Frontal cortex (tissue), 4 donors: ENCODE measurements at regions not wholly inside any gene's neighbourhood (a gene's known extent, or its start where the extent isn't known, plus 50 kb on each side); places are given as distances from the start of the nearest gene placed in this dataset. TPM values are rescaled to one million over a fixed set of nuclear protein-coding genes. Genes with fewer than 3 reads are reported as not detected.

Experiments
- DNase-seq, 2 donors: peaks; one replicate each; pipeline ENCODE4 v3.0.0; 2012; ENCODE audit warnings: low spot score in 2 of 2
- FAIRE-seq: peaks from 2 replicates; lab custom pipeline; 2012; peaks lifted over from hg19 to GRCh38; lab: Jason Lieb, UNC
- small RNA-seq: library from RNA; depleted of rRNA; stranded (forward); fragments of <200 nt; gene quantifications from one replicate; pipeline ENCODE3, GENCODE V24; 2014
- donor health status: control.
- donor health status: control.
- donor health status: control.

DNA sequence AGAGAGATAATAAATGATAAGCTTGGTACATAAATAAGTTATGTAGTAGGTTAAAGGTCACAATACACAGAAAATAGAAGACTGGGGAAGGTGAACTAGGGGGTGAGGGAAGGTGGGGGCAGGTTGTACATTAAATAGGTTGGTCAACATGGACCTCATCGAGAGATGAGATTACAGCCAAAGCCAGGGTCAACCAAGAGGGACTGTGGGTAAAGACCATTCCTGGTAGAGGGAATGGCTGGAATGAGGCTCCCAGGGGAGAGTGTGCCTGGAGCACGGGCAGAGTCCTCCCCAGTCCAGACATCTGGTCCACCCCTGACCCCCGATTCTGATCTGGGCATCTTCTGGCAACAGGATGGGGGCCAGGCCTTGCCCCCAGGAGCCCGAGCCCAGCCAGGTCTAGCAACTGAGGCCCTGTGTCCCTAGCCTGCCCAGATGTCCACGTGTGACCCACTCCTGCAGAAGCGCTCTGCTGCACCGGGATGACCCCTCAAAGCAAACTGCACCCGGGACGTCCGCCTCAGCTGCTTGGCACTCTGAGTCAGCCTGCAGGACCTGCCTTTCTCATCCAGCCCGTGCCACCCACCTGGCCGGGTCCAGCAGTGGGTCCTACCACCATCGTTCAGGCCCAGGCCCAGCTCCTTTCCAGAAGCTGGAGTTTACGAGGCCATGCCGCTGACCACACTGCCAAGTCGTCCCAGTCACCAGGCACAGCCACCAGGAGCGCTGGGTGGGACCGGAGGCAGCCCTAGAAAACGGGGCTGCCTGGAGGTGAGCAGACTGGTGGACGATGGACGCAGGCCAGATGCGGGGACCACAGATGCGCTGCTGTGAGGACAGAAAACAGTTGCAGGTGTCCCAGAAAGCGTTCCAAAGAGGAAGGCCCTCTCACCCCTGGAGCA, 56.2 kb upstream of the ID2 start:
- no peak for FAIRE-seq

DNA sequence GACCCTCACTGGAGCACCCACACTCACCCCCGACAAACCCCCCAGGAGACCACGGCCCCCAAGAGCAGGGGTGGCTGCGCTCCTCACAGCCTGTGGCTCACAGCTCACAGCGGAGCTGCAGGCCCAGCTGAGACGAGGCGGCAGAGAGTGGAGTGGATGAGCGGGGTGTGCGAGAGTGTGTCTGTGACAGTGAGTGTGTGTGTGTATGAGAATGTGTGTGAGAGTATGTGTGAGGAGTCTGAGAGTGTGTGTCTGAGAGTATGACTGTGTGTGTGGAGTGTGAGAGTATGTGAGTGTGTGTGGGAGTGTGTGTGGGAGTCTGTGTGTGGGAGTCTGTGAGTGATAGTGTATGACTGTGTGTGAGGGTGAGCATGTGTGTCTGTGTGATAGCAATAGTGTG, 55.3 kb upstream of the ID2 start:
- FAIRE-seq: no peak

More for the DNA sequence above, 56.2 kb upstream of the ID2 start:
- no peak for DNase-seq

DNA sequence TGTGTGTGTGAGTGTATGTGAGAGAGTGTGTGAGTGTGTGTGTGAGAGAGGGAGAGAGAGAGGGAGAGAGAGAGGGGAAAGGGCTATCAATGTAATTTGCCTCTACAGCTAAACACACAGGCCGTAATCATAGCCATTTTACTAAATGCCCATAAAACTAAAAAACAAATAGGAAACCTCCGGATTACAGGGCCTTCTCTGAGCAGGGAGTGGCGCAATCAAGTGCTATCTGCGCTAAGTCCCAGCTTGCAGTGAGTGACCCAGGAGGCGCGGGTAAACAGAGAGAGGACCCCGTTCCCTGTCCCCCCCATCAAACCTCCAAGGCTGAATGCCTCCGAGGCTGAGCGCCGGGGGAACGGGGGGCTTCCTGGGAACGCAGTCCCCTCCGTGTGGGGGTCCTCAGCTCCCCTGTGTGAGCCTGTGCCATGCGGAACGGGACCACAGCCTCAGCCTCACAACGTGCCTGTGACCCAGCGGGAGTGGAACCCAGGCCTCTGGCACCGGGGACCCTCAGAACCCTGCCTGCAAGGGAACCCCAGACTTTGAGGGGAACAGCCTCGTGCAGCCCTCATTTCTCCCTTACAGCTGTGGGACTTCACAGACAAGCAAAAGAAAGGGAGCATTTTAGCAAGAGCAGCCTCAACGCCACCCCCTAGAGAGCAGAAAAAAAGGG, 54.7 kb upstream of the ID2 start:
- DNase-seq: no peak
- no peak for FAIRE-seq

More for the DNA sequence above, 55.3 kb upstream of the ID2 start:
- no peak for DNase-seq

DNA sequence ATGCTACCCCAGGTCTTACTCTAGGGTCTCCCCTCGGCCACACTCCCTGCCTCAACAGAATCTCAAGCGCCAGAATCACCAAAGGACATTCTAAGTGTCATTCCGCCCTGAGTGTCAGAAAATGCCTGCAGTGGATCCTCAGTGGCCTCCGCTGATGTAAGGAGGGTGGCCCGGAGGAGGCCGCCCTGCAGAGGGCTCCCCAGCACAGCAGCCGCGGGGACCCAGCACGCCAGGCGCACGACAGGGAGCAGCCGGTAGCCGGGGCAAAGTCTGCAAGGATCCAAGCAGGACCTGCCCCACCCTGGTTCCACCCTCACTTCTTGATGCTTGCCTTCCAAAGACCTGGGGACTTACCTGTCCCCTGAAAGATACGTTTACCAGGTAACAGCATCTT, 54.2 kb upstream of the ID2 start:
- peak in 1 of 2 donors; percentile 50 for DNase-seq
- no peak for FAIRE-seq

DNA sequence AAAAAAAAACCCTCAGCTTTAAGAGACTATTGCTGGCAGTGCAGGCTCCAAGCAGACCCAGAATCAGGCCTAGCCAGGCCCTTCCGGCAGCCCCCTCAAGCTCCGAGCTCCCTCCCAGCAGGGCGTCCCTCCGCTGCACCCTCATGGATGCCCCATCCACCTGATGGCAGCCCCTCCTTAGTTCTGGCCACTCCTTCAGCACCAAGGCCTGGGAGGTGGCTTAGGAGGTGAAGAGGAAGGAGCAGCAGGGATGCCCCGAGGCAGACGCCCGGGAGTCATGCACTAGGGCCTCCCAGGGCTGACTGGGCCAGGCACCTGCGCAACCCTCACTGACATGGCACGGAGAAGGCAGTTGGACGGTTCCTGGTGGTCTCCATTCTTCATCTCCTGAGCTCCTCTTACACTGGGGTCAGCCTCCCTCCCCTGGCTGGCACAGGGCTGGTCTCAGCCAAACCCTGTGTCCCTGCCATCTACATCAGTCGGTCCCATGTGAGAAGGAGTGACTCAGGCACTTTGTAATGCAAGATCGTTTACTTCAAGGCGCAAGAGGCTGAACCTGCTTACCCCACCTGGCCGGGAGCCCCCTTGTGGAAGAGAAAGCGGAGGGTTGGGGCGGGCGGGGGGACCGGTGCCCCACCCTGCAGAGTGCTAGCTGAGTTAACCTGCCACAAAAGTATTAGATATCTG, 53.5 kb upstream of the ID2 start:
- FAIRE-seq (no peak), DNase-seq (no peak)

DNA sequence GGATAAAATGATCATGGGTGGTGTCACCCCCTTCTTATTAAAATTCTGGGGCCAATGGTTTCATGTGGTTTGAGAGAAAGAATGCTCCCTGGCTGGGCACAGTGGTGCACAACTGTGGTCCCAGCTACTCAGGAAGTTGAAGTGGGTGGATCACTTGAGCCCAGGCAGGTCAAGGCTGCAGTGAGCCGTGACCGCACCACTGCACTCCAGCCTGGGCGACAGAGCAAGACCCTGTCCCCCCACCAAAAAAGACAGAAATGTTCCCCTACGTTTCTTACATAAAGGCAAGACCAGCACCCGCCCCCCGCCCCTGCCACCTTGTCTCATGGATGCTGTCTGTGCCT, 53.0 kb upstream of the ID2 start:
- FAIRE-seq (no peak), DNase-seq (no peak)

DNA sequence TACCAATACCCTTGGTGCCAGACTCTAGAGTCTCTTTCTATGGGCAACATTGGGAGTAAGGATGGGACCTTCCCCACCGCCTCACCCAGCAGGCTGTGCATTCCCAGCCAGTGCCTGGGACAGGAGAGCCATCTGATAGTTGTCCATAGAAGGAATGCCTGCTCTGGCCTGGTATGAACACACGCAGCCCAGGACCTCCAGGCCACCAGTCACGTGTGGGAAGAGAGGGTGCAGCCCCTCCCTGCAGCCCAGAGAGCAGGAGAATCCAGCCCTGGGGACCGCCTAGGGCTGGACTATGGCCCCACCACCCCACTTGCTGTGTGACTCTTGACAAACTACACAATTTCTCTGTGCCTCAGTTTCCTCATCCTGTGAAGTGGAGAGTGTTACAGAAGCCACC, 52.5 kb upstream of the ID2 start:
- DNase-seq: no peak
- no peak for FAIRE-seq

DNA sequence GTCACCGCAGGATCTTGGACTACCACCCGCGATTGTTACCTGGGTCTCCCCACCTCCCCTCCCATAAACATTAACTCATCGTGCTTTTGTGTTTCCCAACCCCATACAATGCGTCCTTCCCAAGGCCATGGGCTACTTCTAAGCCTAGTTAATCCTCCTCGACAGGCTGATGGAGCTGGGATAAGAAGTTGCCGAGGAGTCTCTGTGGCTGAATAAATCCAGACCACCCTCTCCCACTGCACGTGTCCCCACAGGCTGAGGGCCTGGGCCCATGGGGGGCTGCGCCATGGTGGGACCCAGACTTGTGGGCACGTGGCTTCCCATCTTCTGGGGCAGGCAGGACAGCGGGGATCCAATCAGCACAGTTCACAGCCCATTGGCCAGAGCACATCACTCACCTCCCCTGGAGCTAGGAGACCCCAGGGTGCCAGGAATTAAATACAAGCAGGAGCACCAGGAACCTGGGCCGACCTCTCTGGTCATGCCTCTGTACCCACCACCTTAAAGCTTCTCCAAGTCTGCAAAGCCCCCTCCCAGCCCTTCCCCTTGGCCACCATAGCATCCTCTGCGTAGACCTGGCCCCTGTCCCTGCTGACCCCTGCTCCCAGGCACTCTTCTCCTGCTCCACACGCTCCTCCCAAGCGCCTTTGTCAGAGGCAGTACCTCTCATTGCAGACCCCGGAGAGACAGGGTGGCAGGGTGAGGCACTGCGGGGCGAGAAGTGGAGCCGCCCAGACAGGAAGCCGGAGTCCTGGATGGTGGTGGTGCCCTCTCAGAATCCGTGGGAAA, 51.0 kb upstream of the ID2 start:
- no peak for DNase-seq
- no peak for FAIRE-seq

DNA sequence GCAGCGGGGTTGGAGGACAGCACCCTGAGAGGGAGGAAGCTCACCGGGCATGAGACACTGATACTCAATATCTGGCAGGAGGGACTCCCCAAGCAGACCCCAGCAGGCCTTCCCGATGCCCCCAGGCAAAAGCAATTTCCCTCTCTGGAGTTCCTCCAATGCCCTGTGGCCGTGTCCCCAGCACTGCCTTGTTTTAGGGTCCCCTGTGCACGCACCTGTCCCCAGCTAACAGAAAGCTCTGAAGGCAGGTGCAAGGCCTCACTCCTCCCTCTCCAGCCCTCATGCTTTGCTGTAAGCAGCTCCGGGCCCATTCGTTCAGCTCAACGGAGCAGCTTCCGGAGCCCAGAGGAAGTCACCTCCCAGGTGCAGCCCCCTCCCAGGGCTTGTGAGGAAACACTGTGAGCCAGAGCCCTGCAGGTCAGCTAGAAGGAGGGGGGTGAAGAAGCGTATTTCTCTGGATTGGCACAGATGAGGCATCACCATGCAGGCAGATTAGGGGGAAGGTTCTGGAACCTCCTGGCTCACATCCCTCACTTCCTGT, 50.3 kb upstream of the ID2 start:
- DNase-seq: no peak
- FAIRE-seq: no peak

Small RNA genes lying in the stretch of these regions (small RNA-seq; reads per million reads assigned to genes)
- not detected for gene AC092580.3
- gene RNU6ATAC37P: not detected
- gene SNRPEP5: not detected
